Inflammatory macrophage treated with lipopolysaccharide for 1 hour (primary cell): ENCODE measurements at regions not wholly inside any gene's neighbourhood (a gene's known extent, or its start where the extent isn't known, plus 50 kb on each side); places are given as distances from the start of the nearest gene placed in this dataset.

Source experiments
- DNase-seq, 2 donors: peaks; one replicate each; pipeline ENCODE4 v3.0.0-alpha.2; 2020 to 2022

- DNase-seq = no peak
These were observed 275.4 kb downstream of the FOXA2 start for GRCh38 chr20:22308934-22309333.

DNA sequence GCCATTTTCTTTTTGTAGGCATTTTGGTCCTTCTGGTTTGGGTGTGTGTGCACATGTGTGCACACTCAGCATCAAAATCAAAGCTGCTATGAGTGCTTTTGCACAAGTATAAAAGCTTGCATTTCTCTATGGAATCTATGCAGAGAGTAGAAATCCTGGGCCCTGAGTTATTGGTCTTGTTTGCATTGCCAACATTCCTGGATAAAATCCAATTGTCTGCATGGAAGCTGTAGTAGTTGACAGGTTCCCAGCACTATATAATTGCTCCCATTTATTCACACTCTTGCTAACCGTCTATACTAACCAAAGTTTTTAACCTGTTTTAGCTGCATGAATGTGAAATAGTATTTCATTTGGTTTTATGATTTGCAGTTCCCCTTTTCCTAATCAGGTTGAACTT lies 277.0 kb downstream of the FOXA2 start:
- no peak for DNase-seq

DNA sequence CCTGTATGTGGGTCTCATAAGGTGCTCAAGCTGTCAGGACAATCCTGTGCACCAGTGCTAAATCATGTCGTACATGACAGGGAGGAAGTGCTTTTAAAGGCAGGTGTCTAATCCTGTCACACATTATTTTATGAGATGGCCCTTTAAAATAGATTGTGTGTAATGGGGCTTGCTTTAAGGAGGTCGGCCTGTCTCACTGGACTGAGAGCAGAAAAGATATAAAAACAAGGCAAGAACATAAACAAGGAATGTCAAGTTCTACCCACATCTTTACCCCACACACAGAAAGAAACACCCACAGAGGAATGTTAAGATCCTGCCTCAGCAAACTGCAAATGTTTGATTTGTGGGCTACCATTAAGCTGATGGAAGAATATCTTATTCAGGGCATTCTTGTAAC lies 279.0 kb downstream of the FOXA2 start:
- no peak for DNase-seq

- no peak for DNase-seq
These were observed 280.8 kb downstream of the FOXA2 start for GRCh38 chr20:22303523-22303922.

GRCh38 chr20:22302039-22302438 lies 282.3 kb downstream of the FOXA2 start:
- no peak for DNase-seq

- DNase-seq = no peak
These were observed 290.5 kb downstream of the FOXA2 start for GRCh38 chr20:22293886-22294285.

DNA sequence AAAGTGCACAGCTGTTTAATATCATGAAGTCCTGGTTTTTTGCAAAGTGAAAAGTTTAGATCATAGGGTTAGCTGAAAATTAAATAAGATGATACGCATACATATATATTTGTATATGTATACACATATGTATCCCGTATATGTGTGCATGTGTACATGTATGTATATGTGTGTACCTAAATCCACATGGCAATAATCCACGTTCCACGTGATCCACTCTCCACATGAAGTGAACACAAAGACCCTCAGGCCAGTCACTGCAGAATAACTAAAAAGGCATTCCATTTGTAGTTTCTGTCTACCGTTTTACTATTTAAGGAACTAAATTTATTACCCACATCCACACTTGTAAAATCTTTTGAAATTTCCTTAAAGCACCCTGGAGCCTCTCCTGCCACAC lies 294.9 kb downstream of the FOXA2 start:
- no peak for DNase-seq

- no peak for DNase-seq
These were observed 295.4 kb downstream of the FOXA2 start for GRCh38 chr20:22288957-22289356.

DNA sequence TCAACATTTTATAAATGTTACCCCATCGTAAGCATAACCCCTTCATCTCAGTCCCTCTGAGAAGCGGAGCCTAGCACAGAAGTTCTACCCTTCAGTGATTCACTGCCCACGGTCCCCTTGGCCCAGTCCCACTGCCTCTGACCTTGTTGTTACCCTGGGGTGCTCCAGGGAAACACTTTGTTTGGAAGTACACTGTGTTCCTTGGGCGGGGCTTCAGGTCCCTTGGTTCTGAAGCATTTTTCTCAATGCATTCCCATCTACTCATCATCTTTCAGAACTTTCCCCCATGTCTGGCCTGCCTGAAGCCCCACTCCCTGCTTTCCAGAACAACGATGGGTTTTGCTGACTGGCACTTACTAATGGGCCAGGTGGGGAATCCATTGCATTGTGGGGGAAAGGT lies 296.2 kb downstream of the FOXA2 start:
- no peak for DNase-seq

- DNase-seq = no peak
These were observed 298.8 kb downstream of the FOXA2 start for GRCh38 chr20:22285555-22285954.

DNA sequence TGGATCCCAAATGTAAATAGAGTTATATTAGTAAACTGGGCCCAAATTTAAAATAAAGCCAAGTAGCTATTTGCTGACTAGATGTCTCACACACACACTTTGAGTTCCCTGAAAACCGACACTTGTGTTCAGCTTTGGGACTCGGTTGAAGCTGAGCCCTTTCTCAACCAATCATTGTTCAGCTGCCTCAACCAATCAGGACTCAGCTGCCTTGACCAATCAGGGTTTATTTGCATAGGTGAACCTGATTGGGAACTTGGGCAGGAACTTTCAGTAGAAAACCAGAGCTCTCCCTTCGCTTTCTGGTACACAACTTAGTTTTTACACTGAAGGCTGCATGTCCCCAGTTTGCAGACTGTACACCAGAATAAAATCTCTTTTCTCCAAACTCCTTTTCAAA lies 301.7 kb downstream of the FOXA2 start:
- DNase-seq = no peak

GRCh38 chr20:22274330-22274729 lies 310.0 kb downstream of the FOXA2 start:
- no peak for DNase-seq

GRCh38 chr20:22268675-22269074 lies 315.7 kb downstream of the FOXA2 start:
- DNase-seq = no peak

DNA sequence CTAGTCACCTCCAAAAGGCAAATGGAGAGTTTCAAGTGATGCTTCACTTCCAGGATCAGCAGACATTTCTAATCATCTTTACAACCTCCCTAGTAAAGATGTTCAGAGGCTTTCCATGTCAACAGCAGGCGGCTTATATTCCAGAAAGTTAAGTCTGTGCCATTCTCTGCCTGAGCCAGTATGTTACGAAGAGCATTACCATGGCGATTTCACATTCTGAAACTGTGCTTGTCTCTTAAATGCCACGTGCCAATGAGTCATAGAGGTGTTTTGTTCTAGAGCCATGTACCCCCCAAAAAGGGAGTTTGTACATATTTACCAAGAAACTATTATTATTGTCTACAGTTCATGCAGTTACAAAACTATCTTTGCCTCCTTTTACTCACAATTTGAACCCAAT lies 319.5 kb downstream of the FOXA2 start:
- no peak for DNase-seq

DNA sequence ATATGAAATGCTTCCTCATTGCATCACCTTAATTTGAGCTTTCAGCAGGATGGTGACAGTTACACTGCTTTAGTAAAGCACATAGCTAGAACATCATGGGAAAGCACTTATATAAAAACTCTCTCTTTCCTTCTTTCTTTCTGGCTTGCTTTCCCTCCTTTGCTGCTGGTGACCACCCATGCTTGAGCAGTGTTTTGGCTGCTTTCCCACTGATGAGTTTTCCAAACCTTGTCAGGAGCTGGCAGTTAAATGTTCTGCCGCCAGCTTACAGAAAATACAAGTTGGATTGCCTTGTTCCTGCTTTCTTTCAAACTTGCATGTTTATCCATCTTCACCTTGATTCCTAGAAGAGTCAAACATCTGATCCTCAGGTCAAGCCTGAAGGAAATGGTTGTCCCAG lies 323.9 kb downstream of the FOXA2 start:
- no peak for DNase-seq

DNA sequence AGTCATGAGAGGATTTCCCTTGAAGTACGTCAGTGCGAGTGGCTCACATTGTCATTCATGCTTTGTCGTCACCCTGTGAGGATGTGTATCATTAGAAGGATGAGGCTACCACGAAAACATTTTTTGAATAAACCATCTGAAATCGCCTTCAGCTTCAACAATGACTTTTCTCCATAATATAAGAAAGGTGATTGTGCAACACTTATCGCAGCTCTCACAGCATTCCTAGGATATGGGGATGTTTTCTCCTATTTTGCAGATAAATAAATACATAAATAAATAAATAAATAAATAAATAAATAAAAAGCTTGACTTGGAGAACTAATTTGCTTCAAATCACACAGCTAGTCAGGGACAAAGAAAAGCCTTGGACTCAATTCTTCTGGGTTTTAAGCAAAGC lies 326.5 kb downstream of the FOXA2 start:
- DNase-seq = no peak

GRCh38 chr20:22248051-22248667 lies 336.2 kb downstream of the FOXA2 start:
- peak in 1 of 2 donors; percentile 6 for DNase-seq

GRCh38 chr20:22245139-22245538 lies 339.2 kb downstream of the FOXA2 start:
- no peak for DNase-seq

DNA sequence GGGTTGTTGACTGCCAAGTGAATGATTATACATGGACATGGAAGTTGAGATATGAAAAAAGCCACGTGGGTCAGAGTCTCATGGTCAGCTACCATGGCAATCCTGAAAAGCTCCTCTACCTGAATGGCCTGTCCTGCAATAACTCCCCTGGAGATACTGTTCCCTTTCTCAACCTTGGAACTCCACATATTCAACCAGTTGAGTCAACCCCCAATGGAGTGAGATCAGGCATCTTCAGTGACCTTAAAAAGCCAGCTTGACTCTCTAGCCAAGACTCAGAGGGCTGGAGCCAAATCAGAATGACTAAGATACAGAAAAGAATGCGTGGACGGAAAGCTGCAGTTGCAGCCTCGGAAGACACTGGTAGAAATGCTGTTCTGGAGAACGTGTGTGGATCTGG lies 341.3 kb downstream of the FOXA2 start:
- DNase-seq = no peak

DNA sequence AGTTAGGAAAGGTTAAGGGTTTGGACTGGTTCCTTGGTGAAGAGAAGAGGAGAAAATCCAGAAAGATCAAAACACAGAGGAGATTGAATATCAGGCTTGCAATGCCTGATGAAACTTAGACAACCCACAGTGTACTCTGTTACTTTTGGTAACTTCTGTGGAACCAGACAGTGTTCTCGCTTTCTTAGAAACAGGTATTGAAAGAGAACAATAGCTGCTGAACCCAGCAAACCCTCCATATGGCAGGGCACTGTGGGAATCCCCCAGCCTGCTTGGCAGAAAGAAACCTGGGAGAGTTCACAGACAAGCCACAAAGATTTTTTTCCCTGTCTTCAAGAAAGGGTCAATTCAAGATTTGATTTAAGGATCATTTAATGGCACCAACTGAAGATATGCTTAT lies 342.8 kb downstream of the FOXA2 start:
- no peak for DNase-seq

GRCh38 chr20:22232923-22233322 lies 351.4 kb downstream of the FOXA2 start:
- DNase-seq = no peak

DNA sequence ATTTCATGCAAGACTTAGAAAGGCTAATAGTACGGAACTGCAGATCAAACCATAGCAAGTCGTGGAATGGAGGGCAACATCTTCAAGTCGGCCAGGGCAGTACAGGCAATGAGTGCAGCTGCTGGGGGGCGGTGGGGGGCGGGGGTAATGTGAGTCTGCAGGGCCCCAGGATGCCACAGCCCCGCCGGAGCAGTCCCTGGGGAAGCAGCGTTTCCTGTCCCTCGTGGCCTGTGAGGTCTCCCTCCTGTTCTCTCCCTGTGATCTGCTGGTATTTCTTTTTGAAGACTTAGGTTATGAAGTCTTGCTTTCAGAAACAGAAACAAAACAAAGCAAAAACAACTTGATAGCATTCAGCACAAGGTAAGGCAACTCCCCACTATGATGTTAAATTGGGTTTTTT lies 351.9 kb downstream of the FOXA2 start:
- DNase-seq = no peak

GRCh38 chr20:22226849-22227700 lies 357.3 kb downstream of the FOXA2 start:
- DNase-seq = no peak

- no peak for DNase-seq
These were observed 361.1 kb downstream of the FOXA2 start for GRCh38 chr20:22223236-22223635.
